ENCODE measurements at regions not wholly inside any gene's neighbourhood (a gene's known extent, or its start where the extent isn't known, plus 50 kb on each side); places are given as distances from the start of the nearest gene placed in this dataset.
A peak's percentile ranks its signal among the peaks of the same experiment; 100 is the strongest.

DNA sequence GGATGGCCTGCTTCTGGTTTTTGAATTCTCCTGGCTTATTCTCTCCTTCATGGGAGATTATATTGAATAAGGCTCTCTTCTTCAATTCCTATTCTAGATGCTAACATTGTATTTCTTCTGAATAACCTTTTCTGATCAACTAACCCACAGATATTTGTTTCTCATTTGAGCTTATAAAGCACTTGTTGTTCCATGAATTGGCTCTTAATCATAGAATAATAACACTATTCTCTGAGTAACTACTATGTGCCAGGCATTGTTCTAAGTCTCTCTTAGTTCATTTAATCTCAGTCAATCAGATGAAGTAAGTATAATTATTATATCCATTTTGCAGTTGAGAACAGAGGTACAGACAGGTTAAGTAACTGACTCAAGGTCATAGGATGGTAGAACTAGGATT, 136.3 kb upstream of the MLIP start:
- no peak for DNase-seq (ENCODE audit: low read depth in 2 of 2)

DNA sequence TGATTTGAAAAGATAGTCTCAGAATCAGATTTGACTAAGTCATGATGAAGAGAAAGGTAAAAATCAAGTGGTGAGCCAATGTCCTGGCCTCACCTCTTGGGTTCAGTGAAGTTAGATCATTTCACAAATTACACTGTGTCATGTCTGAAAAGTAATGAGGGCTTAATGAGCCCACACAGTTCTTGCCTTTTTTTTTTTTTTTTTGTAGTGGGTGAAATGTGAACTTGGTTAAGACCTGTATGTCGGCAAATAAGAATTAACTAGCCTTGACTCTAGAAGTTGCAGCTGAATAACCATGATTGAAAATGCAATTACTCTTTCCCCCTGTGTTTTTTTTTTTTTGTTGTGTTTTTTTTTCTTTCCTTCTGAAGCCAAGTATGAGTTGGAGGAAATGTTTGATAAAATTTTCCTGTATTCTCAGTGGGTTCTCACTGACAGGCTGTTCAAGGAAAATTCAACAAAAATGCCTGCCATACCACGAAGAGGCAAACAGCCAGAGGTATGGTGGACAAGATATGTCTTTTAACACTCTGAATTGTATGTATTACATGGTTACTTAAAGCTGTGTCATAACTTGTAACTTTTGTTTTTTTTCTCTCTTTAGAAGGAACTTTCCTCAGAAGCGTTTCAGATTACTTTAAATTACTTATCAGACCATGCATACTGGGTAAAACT, 135.2 kb upstream of the MLIP start:
- DNase-seq (ENCODE audit: low read depth in 2 of 2): no peak

DNA sequence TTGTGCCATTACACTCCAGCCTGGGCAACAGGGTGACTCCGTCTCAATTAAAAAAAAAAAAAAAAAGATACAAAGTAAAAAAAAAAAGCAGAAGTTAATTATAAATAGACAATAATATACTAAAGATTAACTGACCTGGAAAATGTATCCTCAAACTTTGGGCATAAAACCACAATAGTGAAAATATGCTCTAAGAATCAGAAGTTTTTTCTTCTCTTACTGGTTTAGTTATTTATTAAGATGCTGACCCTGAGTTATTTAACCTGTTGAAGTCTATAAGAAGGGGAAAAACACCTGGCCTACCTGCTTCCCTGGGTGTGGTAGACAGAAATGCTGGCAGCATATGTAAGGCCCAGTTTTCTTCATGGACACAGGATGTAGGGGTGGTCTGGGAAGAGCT, 133.7 kb upstream of the MLIP start:
- DNase-seq (ENCODE audit: low read depth in 2 of 2): no peak

DNA sequence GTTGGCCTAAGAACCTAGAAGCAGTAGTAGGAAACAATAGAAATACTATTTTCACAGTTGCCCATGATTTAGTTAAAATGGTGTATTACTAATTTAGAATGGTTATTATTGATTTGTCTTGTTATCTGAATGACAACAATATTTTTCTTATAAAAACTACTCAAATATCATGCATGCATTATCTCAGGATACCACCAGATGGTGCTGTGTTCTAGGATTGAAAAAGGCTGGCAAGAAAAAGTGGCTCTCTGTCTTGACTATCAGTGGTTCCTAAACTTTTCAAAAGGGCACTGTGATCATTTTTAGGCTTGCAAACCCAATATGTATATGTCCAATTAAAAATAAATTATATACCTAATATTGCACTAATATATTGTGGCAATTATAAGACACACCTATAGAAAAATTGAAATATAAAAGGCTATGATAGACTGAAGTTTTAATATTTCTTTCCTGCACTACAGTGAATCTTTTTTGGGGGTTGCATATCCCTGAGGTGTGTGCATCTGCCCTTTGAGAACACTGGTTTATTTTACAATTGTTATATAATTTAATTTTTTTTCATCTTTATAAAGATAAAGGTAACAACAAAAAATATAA, 131.7 kb upstream of the MLIP start:
- DNase-seq (ENCODE audit: low read depth in 2 of 2): peak; percentile 25 to 59

DNA sequence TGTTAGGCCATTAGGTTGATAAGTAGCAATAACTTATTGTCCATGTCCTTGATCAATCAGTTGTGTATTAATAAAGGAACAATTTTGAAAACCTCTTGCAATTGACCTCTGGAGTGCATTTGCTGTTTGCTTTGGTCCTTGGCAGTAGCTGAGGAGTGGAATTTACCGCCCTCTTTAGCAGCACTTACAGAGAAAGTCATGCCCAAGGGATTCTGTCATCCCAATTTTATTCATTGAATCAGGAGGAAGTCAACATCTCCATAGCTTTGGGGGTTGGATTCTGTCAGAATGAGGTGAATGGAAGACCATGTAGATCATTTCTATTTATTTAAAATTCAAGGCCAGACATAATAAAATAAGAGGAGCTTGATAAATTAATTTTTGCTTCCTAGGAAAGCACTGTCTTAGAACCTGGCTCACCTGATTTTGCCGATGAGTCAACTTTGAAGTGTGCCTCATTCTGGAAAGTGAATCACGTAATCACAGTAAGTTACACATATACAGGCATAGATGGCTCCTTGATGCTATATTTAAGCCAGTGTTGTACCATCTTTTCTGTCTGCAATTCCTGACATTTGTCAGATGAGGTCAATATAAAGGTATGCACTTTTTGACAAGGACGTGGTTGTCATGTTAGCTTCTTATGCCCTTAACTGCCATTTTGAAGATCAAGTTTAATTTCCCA, 128.7 kb upstream of the MLIP start:
- DNase-seq (ENCODE audit: low read depth in 2 of 2): no peak

DNA sequence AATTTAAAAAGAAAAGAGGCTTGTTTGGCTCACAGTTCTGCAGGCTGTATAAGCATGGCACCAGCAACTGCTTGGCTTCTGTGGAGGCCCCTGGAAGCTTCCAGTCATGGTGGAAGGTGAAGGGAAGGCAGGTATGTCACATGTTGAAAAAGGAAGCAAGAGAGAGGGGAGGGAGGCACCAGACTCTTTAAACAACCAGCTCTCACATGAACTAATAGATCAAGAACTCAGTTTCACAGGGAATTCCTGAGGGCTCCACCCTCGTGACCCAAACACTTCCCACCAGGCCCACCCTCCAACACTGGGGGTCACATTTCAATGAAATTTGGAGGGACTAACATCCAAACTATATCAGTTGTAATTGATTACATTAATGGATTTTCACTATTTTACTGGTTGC, 127.9 kb upstream of the MLIP start:
- no peak for DNase-seq (ENCODE audit: low read depth in 2 of 2)

DNA sequence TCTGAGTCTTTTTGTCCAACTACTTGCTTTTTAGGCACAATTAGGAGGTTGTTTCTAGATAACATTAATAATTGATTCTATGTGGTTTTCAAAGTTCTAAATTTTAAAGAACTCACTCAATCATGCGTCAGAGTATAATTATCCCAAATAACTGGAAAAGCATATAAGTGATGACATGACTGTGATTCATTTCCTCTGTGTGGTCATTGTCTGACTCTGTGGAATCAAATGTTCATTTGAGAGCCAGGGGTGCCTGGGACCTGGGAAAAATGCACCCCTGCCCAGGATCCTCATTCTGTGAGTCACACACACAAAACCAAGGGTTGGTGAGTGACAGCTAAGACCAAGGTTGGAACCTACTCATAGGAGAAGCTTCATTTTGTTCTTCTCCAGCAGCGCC, 127.1 kb upstream of the MLIP start:
- DNase-seq (ENCODE audit: low read depth in 2 of 2): peak; percentile 49 to 91

DNA sequence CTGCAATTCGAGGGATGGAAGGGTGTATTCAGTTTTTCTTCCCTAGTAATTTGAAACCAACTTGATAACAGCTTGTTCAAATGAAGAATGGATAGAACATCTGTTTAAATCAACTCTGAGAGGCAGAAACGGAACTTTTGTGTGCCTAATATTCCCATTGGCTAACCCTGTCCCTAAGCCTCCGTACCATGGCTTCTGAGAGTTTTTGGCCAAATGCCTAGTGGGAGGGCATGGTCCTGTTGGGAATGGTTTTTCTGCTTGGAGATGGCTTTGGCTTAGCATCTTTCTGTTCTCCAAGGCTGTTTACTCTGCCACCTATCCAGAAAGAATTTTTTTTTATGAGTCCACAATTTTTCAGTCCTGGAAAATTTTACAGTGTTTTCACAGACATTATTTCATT, 126.7 kb upstream of the MLIP start:
- DNase-seq (ENCODE audit: low read depth in 2 of 2): no peak

DNA sequence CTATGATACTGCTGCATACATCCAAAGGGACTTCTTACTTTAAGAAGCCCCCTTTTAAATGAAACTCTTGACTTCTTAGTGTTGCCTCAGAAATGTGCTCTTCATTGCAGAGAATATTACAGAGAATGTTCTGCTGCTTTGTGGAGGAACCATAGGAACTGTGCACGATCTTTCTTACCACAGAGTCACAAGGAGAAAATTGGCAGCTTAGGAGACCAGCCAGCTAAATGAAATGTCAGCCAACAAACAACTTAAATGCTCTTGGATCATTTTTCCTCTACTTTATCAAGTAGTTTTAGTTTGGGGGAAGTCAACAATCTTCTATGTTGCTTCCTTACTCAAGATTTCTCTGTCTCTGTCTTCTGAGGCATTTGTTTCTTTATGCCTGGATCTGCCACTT, 125.9 kb upstream of the MLIP start:
- DNase-seq (ENCODE audit: low read depth in 2 of 2): no peak

DNA sequence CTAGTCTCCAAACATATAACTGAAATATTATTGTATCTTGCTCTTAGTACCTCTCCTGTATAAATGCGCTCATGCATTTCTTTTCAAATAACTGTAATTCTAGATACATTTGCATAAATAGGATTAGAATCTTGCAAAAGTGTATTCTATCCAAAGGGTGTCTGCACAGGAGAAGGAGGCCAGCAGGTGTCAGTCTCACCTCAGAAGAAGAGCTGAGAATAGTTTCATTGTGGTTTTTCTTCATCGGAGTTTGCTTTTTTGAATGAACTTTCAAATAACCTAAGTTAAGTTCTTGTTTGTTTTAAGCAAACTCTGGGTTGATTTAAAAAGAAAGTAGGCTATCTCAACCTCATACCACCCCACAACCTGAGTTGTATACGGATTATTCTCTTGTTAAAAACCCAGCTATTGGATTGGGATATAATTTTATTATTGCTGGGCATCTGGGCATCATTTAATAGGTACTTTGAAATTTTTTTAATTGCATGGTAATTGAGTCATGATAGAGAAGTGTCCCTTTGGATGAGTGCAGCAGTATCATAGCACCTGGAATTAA, 125.0 kb upstream of the MLIP start:
- peak; percentile 49 to 72 for DNase-seq (ENCODE audit: low read depth in 2 of 2)

DNA sequence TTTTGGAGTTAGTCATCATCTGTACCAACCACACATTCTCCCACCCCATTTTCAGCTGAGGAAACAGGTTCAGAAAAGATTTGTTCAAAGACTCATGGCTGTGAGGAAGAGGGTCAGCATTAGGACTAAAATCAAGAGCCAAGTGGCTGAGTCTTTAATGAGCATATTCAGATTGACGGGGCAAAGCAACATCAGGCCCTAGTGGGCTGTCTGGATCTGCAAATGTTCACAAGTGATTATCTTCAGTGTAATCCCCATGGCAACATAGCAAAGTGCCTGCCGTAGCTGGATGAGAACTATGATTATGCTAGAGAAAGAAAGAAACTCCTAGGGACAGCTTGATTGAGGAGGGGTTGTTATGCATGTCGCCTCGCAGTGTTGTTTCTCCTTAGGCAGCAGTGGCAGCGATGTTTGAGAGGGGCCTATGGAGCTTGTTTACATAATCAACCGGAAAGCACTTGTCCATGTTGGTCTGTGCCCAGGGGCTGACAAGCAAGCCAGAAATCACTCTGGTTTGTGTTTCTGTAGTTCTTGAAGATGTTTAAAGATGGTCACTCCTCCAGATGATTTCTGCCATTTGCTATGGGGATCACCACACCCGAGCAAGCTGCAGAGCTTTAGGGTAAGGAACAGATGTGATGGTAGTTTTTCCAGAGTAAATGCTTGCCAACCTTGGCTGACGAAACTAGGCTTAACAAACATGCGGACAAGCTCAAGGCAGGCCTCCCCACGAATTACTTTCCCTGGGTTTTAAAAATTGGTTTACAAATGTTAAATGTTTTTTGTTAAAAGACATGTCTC, 124.3 kb upstream of the MLIP start:
- peak in 1 of 2 donors; percentile 14 for DNase-seq (ENCODE audit: low read depth in 2 of 2)

DNA sequence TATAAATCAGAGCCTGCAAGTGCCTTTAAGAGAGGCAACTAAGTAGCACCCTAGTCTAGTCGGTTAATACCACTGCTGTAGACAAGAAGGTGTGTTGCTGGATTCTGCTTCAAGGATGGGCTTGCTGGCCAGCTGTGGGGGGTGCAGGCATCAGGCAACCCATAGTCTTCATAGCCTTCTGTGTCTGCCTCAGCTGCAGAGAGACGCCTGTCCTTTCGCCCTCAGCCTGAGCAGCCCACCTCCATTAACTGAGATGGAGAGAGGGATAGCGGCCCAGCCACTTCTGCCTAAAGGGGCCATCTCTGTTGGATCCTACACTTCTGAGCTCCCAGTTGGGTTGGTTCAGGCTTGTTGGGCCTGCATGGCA, 123.7 kb upstream of the MLIP start:
- DNase-seq (ENCODE audit: low read depth in 2 of 2): no peak

DNA sequence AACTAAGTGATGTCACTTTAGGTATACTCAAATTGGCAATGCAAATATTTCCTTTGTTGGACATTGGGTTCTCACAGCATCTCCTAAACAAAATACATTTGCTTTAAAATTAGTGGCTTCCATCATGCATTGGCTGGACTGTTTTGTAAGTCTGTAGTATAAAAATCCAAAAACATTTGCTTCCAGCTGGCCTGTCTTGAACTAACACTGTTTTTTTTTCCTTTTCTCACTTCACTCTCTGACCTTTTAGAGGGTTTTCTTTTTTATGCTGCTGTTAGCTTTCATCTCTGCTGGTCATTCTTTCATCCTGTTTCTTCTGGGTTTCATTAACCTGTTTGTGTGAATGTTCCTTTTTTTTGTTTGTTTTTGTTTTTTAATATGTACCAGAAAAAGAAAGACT, 121.7 kb upstream of the MLIP start:
- no peak for DNase-seq (ENCODE audit: low read depth in 2 of 2)

DNA sequence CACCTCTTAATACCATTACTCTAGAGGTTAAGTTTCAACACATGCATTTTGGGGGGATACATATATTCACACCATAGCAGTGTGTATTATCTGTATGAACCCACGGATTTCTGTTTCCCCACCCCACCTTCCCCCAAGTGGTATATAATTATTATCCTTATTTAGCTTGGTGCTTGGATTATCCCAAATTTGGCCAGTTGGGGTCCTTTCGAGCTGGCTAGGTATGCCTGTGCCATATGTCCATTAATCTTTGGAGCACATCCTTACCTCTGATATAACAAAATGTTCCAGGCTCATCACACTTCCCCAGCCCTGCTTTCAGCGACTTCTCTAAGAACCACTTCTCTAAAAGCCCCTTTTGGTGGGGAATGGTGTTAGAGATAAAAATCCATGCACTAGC, 118.7 kb upstream of the MLIP start:
- no peak for DNase-seq (ENCODE audit: low read depth in 2 of 2)

DNA sequence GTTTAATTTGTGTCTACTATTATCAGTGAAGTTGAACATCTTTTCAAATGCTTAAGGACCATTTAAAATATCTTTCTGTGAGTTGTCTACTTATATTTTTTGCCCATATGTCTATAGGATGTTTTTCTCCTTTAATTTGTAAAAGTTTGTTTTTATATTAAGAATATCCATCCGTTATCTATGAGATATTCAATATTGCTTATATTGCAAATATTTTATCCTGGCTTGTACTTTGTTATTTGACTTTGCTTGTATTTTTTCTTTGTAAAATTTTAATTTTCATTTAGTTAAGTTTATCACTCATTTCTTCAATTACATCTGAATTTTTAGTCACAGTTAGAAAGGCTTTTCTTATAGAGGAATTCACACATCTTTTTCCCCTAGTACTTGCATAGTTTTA, 117.0 kb upstream of the MLIP start:
- no peak for DNase-seq (ENCODE audit: low read depth in 2 of 2)

DNA sequence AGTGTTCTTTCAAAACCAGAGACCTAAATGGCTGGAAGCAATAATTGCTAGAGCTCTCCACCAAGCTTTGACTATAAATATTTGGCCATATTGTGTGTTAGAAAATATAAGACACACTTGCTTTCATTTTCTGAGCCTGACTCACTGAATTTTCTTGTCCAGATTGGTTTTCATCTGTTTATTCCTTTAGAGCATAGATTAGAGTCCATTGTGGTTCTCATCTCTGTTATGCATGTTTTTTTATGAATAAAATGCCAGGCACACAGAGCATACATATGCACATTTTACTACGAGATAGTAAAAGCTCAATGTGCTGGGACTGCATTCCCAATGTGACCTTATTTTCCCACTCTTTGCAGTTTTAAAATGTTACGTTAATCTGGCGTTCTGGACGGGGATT, 115.3 kb upstream of the MLIP start:
- no peak for DNase-seq (ENCODE audit: low read depth in 2 of 2)

DNA sequence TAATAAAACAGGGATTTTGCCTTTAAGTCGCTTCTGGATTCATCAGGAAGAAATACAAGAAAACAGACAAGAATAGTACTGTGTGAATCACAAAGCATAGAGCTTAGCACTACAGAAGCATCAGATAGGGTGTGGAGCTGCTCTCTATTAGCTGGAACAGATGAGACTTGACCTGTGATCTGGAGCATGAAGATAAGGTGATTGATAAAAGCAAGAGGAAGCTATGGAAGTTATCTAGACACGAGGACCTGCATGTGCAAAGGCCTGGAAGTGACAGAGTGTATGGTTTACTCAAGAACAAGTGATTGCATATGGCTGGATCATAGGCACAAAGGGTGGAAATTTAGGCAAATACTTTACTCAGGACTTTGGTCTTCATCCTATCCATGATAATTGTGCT, 112.9 kb upstream of the MLIP start:
- peak in 1 of 2 donors; percentile 24 for DNase-seq (ENCODE audit: low read depth in 2 of 2)

DNA sequence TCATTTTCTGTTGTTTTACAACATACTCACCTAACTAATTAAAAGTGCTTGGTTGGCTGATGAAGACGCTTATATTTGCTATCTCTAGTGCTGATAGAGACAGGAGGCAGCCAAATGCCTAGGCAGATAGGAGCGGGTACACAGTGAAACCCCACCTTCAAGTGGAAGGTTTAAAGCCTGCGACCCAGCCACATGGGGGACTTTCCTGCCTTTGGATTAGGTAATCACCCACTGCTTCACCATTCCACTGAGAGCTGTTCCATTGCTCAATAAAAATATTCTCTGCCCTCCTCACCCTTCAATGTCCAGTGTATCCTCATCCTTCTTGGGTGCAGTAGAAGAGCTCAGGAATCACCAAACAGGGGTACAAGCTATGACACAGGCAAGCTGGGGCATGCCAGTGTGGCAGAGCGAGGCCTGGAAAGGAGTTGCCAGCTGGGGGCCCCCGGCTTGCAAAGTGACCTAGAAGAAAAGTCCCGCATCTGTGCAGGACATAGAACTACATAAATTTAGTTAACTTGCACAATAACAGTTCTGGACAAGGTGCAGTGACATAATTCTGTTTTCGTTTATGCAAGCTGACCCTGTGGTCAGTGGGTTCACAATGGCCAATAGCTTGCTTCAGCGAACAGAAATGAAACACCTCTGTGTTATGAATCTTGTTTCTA, 112.0 kb upstream of the MLIP start:
- no peak for DNase-seq (ENCODE audit: low read depth in 2 of 2)

DNA sequence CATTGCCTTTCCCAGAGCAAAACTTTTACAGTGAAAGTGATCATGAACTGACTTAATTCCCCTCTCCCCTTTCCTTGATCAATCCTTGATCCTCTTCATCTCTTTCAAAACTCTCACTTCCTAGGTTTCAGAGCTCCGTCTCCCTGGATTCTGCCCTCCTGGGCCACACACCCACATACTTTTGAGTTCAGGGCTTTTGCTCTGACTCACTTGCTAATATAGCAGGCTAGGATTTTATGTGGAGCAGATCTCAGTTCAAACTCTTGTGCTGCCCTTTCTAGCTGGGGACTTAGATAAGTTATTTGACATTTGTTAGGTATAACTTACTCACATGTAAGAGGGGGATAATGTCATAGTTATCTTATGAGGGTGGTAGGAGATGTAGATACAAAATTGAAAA, 109.1 kb upstream of the MLIP start:
- DNase-seq (ENCODE audit: low read depth in 2 of 2): no peak

DNA sequence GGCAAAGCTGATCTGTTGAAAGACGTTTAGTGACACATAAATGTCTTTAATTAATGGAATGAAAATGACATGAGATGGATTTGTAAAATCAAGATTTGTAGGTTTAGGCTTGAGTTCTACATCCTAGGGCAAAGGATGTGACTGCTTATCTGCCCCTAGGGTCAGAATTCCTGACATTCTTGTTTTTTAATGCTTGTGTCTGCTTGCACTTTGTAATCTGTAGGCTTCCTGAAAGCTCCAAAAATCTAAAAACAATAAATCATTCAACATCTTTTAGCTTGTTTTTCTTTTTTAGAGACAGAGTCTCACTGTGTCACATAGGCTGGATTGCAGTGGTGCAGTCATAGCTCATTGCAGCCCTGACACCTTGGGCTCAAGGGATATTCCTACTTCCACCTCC, 107.9 kb upstream of the MLIP start:
- peak; percentile 16 to 23 for DNase-seq (ENCODE audit: low read depth in 2 of 2)

DNA sequence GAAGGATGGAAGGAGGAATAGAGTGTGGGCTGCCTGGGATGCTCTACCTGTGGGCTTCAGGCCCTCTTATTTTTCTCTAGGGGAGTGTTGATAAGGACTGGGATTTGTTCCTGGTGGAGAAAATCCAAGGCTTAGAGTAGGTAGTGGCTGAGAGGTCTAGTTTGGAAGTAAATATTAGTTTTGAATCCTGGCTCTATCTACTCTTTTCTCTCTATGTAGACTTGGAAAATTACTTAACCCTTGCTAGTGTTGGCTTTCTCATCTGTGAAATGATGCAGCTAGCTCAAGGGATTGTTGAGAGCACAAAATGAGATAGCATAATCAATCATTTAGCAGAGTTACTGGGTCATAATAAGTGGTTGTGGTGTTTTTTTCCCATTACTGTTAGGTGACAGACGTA, 102.7 kb upstream of the MLIP start:
- DNase-seq (ENCODE audit: low read depth in 2 of 2): no peak
